ENCODE measurements at regions not wholly inside any gene's neighbourhood (a gene's known extent, or its start where the extent isn't known, plus 50 kb on each side); places are given as distances from the start of the nearest gene placed in this dataset.
"Not testable (repeated sequence)": the region's sequence is repeated elsewhere in the genome, so short reads cannot be mapped to it uniquely, and the experiment has no call there.

DNA sequence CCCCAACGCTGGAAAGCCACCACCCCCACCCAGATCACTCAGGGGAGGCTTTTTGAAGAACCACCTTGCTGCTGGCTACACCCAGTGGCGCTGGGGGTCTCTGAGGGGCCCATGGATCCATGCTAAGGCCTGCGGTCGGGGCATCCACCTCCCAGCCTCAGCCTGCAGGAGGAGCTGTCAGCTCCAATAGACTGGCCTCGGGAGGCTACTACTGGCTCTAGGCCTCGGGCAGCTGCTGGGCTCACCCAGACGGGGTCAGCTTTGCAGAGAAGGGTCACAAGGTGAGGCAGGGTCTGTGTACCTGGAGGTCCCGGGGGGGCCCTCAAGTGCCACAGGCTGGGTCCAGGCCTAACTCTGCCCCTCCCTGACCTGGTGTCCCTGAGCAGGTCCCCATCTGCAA is 193.7 kb downstream of the OLFM1 start:
- peak in 1 of 4 donors; percentile 53 for DNase-seq
- TF ChIP-seq, protein P1, sequence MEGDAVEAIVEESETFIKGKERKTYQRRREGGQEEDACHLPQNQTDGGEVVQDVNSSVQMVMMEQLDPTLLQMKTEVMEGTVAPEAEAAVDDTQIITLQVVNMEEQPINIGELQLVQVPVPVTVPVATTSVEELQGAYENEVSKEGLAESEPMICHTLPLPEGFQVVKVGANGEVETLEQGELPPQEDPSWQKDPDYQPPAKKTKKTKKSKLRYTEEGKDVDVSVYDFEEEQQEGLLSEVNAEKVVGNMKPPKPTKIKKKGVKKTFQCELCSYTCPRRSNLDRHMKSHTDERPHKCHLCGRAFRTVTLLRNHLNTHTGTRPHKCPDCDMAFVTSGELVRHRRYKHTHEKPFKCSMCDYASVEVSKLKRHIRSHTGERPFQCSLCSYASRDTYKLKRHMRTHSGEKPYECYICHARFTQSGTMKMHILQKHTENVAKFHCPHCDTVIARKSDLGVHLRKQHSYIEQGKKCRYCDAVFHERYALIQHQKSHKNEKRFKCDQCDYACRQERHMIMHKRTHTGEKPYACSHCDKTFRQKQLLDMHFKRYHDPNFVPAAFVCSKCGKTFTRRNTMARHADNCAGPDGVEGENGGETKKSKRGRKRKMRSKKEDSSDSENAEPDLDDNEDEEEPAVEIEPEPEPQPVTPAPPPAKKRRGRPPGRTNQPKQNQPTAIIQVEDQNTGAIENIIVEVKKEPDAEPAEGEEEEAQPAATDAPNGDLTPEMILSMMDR (IDR thresholded peaks at IDR 0.05): no peak
- ATAC-seq: no peak
- no peak overlapping the region for H3K4me3 ChIP-seq
- H3K27ac ChIP-seq: no peak overlapping the region
- intact Hi-C loops (cut with DNase I): no loop called here
- no peaks in the 10 kb centered on the region for H3K9me3 ChIP-seq
- no peaks in the 10 kb centered on the region for H3K36me3 ChIP-seq
- no peaks in the 10 kb centered on the region for H3K4me1 ChIP-seq
- peaks cover 0 to 45% of the 10 kb centered on the region in 2 donors for H3K27me3 ChIP-seq

DNA sequence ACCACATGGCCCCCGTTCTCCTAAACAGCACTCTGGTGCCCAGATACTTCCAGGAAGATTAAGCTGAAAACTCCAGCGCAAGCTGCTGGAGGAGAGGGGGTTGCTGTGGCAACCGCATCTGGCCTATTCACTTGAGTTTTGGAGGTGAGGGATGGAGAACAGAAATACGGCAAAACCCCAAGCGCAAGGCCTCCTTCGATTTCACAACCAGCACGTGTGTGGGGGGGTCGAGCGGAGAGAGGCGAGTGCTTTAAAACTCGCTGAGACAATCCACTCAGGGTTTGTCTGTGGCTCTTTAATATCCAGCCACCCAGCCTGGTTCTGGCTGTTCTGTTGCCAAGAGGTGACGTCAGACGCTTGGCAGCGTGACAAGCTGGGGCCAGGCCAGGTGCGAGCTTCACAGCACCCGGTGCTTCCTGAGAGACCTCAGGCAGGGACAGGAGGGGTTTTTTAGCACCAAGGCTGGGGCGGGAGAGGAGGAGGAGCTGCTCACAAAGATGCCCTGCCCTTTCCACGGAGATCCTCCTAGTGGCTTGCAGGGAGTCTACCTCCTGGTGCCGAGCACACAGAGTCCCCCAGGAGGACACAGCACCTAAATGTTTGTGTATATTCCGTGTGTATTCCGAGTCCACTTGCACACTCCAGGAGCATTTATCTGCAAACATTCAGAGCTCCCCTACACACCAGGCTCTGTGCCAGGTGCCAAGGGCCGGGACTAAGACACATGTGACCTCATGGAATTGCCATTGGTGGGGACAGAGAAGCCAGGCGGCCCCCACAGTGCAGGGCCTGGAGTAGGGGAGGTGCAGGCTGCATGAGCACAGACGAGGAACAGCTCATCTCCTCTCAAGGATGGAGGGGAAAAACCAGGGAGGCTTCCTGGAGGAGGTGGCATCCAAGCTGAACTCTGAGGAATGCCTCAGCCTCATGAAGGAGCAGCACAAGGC is 194.6 kb downstream of the OLFM1 start:
- peak; percentile 84 for ATAC-seq
- DNase-seq: peak; percentile 59 to 89 (median 75)
- TF ChIP-seq, protein P1 (IDR thresholded peaks at IDR 0.05): no peak
- Histone ChIP-seq H3K4me1 (no peaks in the 10 kb centered on the region), H3K9me3 (no peaks in the 10 kb centered on the region), H3K27me3 (peaks cover 0 to 40% of the 10 kb centered on the region in 2 donors), H3K36me3 (no peaks in the 10 kb centered on the region), H3K27ac (no peak overlapping the region), H3K4me3 (no peak overlapping the region)
- intact Hi-C loops (cut with DNase I): no loop called here

DNA sequence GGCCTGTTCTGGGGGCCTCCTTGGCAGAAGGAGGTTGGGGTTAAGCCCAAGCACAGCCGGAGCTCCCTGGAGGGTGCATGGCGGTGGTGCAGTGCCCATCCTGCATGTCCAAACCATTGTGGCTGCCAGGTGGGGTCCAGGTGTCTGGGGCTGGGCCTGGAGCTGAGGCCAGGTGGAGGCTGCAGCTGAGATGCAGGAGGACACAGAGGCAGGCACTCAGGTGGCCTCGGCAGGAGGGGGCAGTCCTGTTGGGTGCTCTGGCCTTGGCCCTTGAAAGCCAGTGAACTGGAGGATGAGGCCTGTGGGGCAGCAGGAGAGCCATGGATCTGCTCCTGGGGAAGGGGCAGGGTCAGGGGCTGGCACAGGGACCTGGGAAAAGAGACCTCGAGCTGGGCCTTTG is 195.3 kb downstream of the OLFM1 start:
- TF ChIP-seq, protein P1 (IDR thresholded peaks at IDR 0.05): no peak
- Histone ChIP-seq H3K9me3 (no peaks in the 10 kb centered on the region), H3K4me1 (no peaks in the 10 kb centered on the region), H3K27ac (no peak overlapping the region), H3K4me3 (no peak overlapping the region), H3K27me3 (peaks cover 0 to 33% of the 10 kb centered on the region in 2 donors), H3K36me3 (no peaks in the 10 kb centered on the region)
- intact Hi-C loops (cut with DNase I): no loop called here
- DNase-seq (peak in 1 of 4 donors; percentile 55), ATAC-seq (no peak)

DNA sequence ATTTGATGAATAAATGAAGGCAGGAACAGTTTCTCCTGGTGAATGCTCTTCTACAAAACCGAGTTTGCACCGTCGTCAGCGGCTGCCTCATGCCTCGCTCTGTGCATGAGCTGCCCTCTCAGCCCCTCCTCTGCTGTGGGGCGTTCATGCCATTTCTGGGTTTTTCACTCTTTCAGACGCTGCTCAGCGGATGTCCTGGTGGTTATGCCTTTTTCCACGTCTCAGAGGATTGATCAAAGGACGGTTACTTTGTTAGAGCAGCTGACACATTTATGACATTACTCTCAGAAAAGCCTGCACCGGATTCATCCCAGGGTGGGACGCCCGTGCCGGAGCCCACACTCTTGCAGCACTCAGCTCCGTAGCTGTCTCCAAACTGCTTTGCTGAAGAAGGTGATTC is 195.9 kb upstream of the PPP1R26 start:
- no peak overlapping the region for H3K4me3 ChIP-seq
- intact Hi-C loops (cut with DNase I): no loop called here
- H3K4me1 ChIP-seq: no peaks in the 10 kb centered on the region
- DNase-seq (peak in 1 of 4 donors; percentile 64), ATAC-seq (no peak)
- no peaks in the 10 kb centered on the region for H3K9me3 ChIP-seq
- TF ChIP-seq, protein P1 (IDR thresholded peaks at IDR 0.05): no peak
- H3K27me3 ChIP-seq: peaks cover 0 to 38% of the 10 kb centered on the region in 2 donors
- no peak overlapping the region for H3K27ac ChIP-seq
- no peaks in the 10 kb centered on the region for H3K36me3 ChIP-seq

DNA sequence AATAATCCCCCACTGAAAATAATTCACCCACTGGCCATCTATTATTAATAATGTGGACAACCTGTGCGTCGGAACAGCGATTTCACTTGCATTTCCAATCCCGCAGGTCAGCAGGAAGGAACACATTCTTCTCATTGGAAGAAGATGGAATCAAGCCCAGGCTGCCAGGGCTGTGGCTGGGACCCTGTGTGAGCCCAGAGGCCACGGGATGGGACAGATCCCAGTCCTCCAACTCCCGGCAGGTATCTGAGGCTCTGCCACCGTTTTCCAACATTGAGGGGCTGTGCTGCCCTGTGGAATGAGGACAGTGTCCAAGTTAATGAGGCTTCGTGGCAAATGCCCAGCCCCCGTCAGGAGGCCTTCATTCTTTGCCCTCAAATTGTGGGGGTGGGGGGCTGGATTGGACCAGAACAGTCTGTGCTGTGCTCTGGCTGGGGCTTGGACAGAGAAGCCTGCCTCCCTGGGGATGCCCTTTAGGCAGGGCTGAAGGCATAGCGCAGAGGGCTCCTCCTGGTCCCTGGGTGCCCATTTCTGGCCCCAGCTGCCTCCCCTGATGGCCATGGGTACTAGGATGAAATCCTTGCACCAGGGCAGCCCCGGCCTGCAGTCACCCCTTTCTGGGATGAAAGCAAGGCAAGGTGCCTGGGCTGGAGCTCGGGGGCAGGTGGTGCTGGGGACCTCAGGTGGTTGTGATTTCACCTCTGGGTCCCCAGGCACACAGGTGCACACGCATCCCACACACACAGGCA is 195.0 kb upstream of the PPP1R26 start:
- intact Hi-C loops (cut with DNase I): no loop called here
- Histone ChIP-seq H3K4me1 (no peaks in the 10 kb centered on the region), H3K4me3 (no peak overlapping the region)

DNA sequence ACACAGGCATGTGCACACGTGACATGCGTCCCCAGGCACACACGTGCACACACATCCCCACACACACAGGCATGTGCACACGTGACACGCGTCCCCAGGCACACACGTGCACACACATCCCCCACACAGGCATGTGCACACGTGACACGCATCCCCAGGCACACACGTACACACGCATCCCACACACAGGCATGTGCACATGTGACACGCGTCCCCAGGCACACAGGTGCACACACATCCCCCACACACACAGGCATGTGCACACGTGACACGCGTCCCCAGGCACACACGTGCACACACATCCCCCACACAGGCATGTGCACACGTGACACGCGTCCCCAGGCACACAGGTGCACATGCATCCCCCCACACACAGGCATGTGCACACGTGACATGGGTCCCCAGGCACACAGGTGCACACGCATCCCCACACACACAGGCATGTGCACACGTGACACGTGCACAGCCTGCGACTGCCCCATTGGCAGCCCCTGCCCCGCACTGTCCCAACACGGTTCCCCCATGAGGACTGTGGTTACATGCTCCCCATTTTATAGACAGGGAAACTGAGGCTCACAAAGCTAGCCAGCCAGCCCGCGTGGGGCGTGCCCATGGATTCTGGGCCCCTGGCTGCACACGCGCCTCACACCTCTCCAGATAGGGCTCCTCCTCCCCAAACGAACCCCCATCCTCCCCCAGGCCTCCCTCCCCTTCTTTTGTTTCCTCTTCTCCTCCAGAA is 193.2 kb upstream of the PPP1R26 start:
- DNase-seq: peak in 1 of 4 donors; percentile 34
- H3K27me3 ChIP-seq: peaks cover 0 to 45% of the 10 kb centered on the region in 2 donors
- ATAC-seq; intact Hi-C loops (cut with DNase I); H3K9me3 ChIP-seq; H3K4me3 ChIP-seq; H3K36me3 ChIP-seq; H3K4me1 ChIP-seq; H3K27ac ChIP-seq: not testable (repeated sequence)

More for the DNA sequence above, 195.0 kb upstream of the PPP1R26 start:
- peaks cover 0 to 41% of the 10 kb centered on the region in 2 donors for H3K27me3 ChIP-seq
- TF ChIP-seq, protein P1 (IDR thresholded peaks at IDR 0.05): no peak
- no peaks in the 10 kb centered on the region for H3K9me3 ChIP-seq
- no peaks in the 10 kb centered on the region for H3K36me3 ChIP-seq
- H3K27ac ChIP-seq: no peak overlapping the region
- DNase-seq: peak in 1 of 4 donors; percentile 37
- no peak for ATAC-seq
